HepG2 (cell line): ENCODE measurements at regions not wholly inside any gene's neighbourhood (a gene's known extent, or its start where the extent isn't known, plus 50 kb on each side); places are given as distances from the start of the nearest gene placed in this dataset.

Experiments
- ATAC-seq: fragments of 200-7000 bp; cut with Tn5 transposase; 3 replicates; pipeline ENCODE4 v1.9.1; 2020; ENCODE audit warnings: mild to moderate bottlenecking, moderate library complexity
- BruUV-seq: library from RNA; stranded (reverse); fragments of 400-500 nt; replicated peaks from 2 replicates; lab custom pipeline; 2021; lab: Mats Ljungman, UMichigan
- CTCF ChIA-PET: fragments of 300-600 bp; formaldehyde crosslinking; extraction: SDS; loops from one replicate; lab custom pipeline; 2021; ENCODE audit warnings: low total read pairs, inconsistent platforms, low intra/inter-chr PET ratio; lab: Yijun Ruan, JAX
- POLR2A ChIA-PET: fragments of 350-600 bp; sonication (Branson Sonifier 250); formaldehyde crosslinking; loops from one replicate; lab custom pipeline; 2020; ENCODE audit warnings: antibody characterized with exemption, inconsistent platforms; lab: Yijun Ruan, JAX
- DNase-seq: peaks from one replicate; pipeline ENCODE4 v3.0.0-alpha.2; 2015; ENCODE audit warnings: low spot score
- FAIRE-seq: peaks from 3 replicates; lab custom pipeline; 2011; peaks lifted over from hg19 to GRCh38; lab: Jason Lieb, UNC
- H2AFZ ChIP-seq: one replicate; pipeline ENCODE4 v1.6.1; 2011; ENCODE audit warnings: low read length, inconsistent platforms
- H3K27ac ChIP-seq: fragments of 300-600 bp; 3 replicates; pipeline ENCODE4 v1.8.0; 2011; ENCODE audit warnings: mixed run types, mild to moderate bottlenecking, mixed read lengths, low read length, inconsistent platforms; ENCODE audit not compliant: insufficient read depth; ENCODE audit errors: extremely low read length
- H3K27me3 ChIP-seq, 2 experiments: fragments of 200-600 bp in 1 of 2; 2 replicates in 1 of 2; 3 replicates in 1 of 2; pipeline versions ENCODE4 v1.6.0 to v1.8.0; 2011; ENCODE audit warnings: low read length in 2 of 2, mild to moderate bottlenecking in 2 of 2, moderate library complexity in 2 of 2, inconsistent platforms in 1 of 2; ENCODE audit not compliant: insufficient read depth in 2 of 2, control insufficient read depth in 1 of 2
- H3K36me3 ChIP-seq, 2 experiments: fragments of 200-600 bp in 1 of 2; replicated peaks in 1 of 2; 2 replicates in 1 of 2; 3 replicates in 1 of 2; pipeline versions ENCODE4 v1.5.1 to v1.8.0; 2011; ENCODE audit warnings: low read length in 2 of 2, inconsistent platforms in 1 of 2; ENCODE audit not compliant: insufficient read depth in 2 of 2, control insufficient read depth in 1 of 2
- H3K4me1 ChIP-seq: 2 replicates; pipeline ENCODE4 v1.5.1; 2012; ENCODE audit warnings: low read length, inconsistent platforms; ENCODE audit not compliant: insufficient read depth
- H3K4me2 ChIP-seq: 2 replicates; pipeline ENCODE4 v1.6.0; 2011; ENCODE audit warnings: low read depth, low read length, inconsistent platforms
- H3K4me3 ChIP-seq, 3 experiments: fragments of 200-600 bp in 1 of 3; sonication (generic), shearing (Covaris generic) in 1 of 3; replicated peaks in 1 of 3; 2 replicates each; pipeline ENCODE4 v1.5.1; 2011 to 2016; ENCODE audit warnings: low read length in 3 of 3, inconsistent platforms in 2 of 3, low read depth in 2 of 3, mild to moderate bottlenecking in 2 of 3, control low read depth in 1 of 3, mixed read lengths in 1 of 3; ENCODE audit not compliant: insufficient read depth in 1 of 3
- H3K79me2 ChIP-seq: one replicate; pipeline ENCODE4 v1.6.1; 2011; ENCODE audit warnings: low read length, inconsistent platforms; ENCODE audit not compliant: insufficient read depth
- H3K9ac ChIP-seq: 2 replicates; pipeline ENCODE4 v1.6.0; 2011; ENCODE audit warnings: mild to moderate bottlenecking, low read depth, low read length, inconsistent platforms; ENCODE audit not compliant: insufficient read depth
- H3K9me3 ChIP-seq: 2 replicates; pipeline ENCODE4 v1.5.1; 2012; ENCODE audit warnings: mild to moderate bottlenecking, low read length
- H4K20me1 ChIP-seq: 2 replicates; pipeline ENCODE4 v1.6.0; 2011; ENCODE audit warnings: inconsistent platforms, mild to moderate bottlenecking, low read length, moderate library complexity; ENCODE audit not compliant: insufficient read depth
- CENPT ChIP-seq: sonication (generic); formaldehyde crosslinking; IDR thresholded peaks from 2 replicates; pipeline ENCODE4 v1.8.0; 2022; ENCODE audit warnings: low read depth, mild to moderate bottlenecking, moderate library complexity, missing genetic modification reagents
- MATR3 ChIP-seq: sonication (generic); formaldehyde crosslinking; IDR thresholded peaks from 2 replicates; pipeline ENCODE4 v1.4.0; 2020; ENCODE audit warnings: missing genetic modification reagents
- MXI1 ChIP-seq: IDR thresholded peaks from 3 replicates; pipeline ENCODE4 v1.6.1; 2012; ENCODE audit warnings: low read depth, low read length, inconsistent platforms, borderline replicate concordance
- RARG ChIP-seq: sonication (generic); formaldehyde crosslinking; IDR thresholded peaks from 2 replicates; pipeline ENCODE4 v1.4.0; 2020; ENCODE audit warnings: low read depth, mild to moderate bottlenecking, missing genetic modification reagents
- RFXANK ChIP-seq: IDR thresholded peaks from 2 replicates; pipeline ENCODE4 v1.6.1; 2016
- SPEN ChIP-seq: sonication (generic); formaldehyde crosslinking; IDR thresholded peaks from 2 replicates; pipeline ENCODE4 v1.5.1; 2020; ENCODE audit warnings: low read depth, mild to moderate bottlenecking, missing genetic modification reagents
- ZNF263 ChIP-seq: sonication (generic); formaldehyde crosslinking; IDR thresholded peaks from 2 replicates; pipeline ENCODE4 v1.4.0; 2020; ENCODE audit warnings: missing genetic modification reagents
- ZNF337 ChIP-seq: sonication (generic); formaldehyde crosslinking; IDR thresholded peaks from 2 replicates; pipeline ENCODE4 v1.5.1; 2020; ENCODE audit warnings: missing genetic modification reagents, low read depth, mild to moderate bottlenecking, borderline replicate concordance
- WGBS: methylation state at CpG from one replicate; pipeline ENCODE4 v1.1.6; 2017; ENCODE audit warnings: low lambda C conversion rate; 5-methylcytosine and 5-hydroxymethylcytosine counted together
- in situ Hi-C: cut with HindIII; loops from 2 replicates; pipeline ENCODE4 v1.10.0; 2017; ENCODE audit warnings: low pct_unique_long_range_greater_than_20kb; ENCODE audit not compliant: extremely low pct_ligation_motif_present
- intact Hi-C: fragments of 100-400 bp; cut with micrococcal nuclease; formaldehyde crosslinking; loops from one replicate; pipeline ENCODE4 v1.10.0; 2022; ENCODE audit not compliant: unreplicated experiment
- TF ChIP-seq, protein P1 (sequence below), 2 experiments: fragments of 450-650 bp in 1 of 2; sonication (generic) in 1 of 2; formaldehyde crosslinking in 1 of 2; IDR thresholded peaks; 2 replicates each; pipeline versions ENCODE4 v1.6.1 to v1.8.0; 2016 to 2022; ENCODE audit warnings: antibody characterized with exemption in 1 of 2, mild to moderate bottlenecking in 1 of 2, missing genetic modification reagents in 1 of 2
- TF ChIP-seq, protein P2 (sequence below): sonication (generic); formaldehyde crosslinking; IDR thresholded peaks from 2 replicates; pipeline ENCODE4 v1.4.0; 2020; ENCODE audit warnings: missing genetic modification reagents

DNA sequence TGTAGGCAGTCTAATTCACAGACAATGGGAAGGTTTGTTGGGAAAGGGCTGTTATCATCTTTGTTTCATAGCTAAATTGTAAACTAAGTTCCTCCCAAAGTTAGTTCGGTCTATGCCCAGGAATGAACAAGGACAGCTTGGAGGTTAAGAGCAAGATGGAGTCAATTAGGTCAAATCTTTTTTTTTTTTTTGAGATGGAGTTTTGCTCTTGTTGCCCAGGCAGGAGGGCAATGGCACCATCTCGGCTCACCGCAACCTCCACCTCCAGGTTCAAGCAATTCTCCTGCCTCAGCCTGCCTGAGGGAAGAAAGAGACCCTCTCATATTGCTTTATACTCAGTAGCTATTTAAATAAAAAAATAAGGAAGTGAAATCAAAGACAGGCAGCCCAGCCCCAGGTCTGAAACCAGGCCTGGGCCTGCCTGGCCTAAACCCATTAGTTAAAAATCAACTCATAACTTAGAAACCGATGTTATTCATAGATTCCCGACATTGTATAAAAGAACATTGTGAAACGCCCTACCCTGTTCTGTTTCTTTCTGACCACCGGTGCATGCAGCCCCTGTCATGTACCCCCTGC is 297.4 kb upstream of the SGCG start:
- no peaks in the 10 kb centered on the region for H3K36me3 ChIP-seq
- intact Hi-C loops: no loop called here
- TF ChIP-seq ZNF337 (CRISPR knock-in tag) (no peak), CENPT (CRISPR knock-in tag) (no peak), RFXANK (no peak), SPEN (CRISPR knock-in tag) (no peak), RARG (CRISPR knock-in tag) (no peak), MXI1 (no peak), MATR3 (no peak), ZNF263 (CRISPR knock-in tag) (no peak)
- TF ChIP-seq, protein P1, sequence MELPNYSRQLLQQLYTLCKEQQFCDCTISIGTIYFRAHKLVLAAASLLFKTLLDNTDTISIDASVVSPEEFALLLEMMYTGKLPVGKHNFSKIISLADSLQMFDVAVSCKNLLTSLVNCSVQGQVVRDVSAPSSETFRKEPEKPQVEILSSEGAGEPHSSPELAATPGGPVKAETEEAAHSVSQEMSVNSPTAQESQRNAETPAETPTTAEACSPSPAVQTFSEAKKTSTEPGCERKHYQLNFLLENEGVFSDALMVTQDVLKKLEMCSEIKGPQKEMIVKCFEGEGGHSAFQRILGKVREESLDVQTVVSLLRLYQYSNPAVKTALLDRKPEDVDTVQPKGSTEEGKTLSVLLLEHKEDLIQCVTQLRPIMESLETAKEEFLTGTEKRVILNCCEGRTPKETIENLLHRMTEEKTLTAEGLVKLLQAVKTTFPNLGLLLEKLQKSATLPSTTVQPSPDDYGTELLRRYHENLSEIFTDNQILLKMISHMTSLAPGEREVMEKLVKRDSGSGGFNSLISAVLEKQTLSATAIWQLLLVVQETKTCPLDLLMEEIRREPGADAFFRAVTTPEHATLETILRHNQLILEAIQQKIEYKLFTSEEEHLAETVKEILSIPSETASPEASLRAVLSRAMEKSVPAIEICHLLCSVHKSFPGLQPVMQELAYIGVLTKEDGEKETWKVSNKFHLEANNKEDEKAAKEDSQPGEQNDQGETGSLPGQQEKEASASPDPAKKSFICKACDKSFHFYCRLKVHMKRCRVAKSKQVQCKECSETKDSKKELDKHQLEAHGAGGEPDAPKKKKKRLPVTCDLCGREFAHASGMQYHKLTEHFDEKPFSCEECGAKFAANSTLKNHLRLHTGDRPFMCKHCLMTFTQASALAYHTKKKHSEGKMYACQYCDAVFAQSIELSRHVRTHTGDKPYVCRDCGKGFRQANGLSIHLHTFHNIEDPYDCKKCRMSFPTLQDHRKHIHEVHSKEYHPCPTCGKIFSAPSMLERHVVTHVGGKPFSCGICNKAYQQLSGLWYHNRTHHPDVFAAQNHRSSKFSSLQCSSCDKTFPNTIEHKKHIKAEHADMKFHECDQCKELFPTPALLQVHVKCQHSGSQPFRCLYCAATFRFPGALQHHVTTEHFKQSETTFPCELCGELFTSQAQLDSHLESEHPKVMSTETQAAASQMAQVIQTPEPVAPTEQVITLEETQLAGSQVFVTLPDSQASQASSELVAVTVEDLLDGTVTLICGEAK (IDR thresholded peaks at IDR 0.05): no peak
- TF ChIP-seq, protein P1 (CRISPR knock-in tag; IDR thresholded peaks at IDR 0.05): no peak
- TF ChIP-seq, protein P2, sequence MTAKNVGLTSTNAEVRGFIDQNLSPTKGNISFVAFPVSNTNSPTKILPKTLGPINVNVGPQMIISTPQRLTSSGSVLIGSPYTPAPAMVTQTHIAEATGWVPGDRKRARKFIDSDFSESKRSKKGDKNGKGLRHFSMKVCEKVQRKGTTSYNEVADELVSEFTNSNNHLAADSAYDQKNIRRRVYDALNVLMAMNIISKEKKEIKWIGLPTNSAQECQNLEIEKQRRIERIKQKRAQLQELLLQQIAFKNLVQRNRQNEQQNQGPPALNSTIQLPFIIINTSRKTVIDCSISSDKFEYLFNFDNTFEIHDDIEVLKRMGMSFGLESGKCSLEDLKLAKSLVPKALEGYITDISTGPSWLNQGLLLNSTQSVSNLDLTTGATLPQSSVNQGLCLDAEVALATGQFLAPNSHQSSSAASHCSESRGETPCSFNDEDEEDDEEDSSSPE (CRISPR knock-in tag): no peak
- in situ Hi-C loops: no loop called here
- no peak overlapping the region for H3K9ac ChIP-seq
- CTCF ChIA-PET: no interaction called here
- no TSS peak for BruUV-seq
- no peaks in the 10 kb centered on the region for H3K27me3 ChIP-seq
- WGBS: 35% methylated on average over 7 of the region's 7 CpGs
- H2AFZ ChIP-seq: no peak overlapping the region
- no peaks in the 10 kb centered on the region for H4K20me1 ChIP-seq
- H3K79me2 ChIP-seq: no peaks in the 10 kb centered on the region
- DNase-seq (no peak), FAIRE-seq (no peak), ATAC-seq (no peak)
- POLR2A ChIA-PET: no interaction called here
- H3K4me1 ChIP-seq: no peaks in the 10 kb centered on the region
- H3K9me3 ChIP-seq: no peaks in the 10 kb centered on the region
- no peak overlapping the region for H3K4me3 ChIP-seq
- H3K4me2 ChIP-seq: no peak overlapping the region
- no peak overlapping the region for H3K27ac ChIP-seq
